ENCODE measurements at regions not wholly inside any gene's neighbourhood (a gene's known extent, or its start where the extent isn't known, plus 50 kb on each side); places are given as distances from the start of the nearest gene placed in this dataset.

GRCh38 chr6:88376768-88377387 is 210.7 kb upstream of the CNR1 start:
- H3K27me3 ChIP-seq (ENCODE audit: low read depth): no peaks in the 10 kb centered on the region
- H3K4me1 ChIP-seq: no peaks in the 10 kb centered on the region
- DNase-seq: no peak
- no peaks in the 10 kb centered on the region for H3K36me3 ChIP-seq
- no peak overlapping the region for H3K4me3 ChIP-seq
- H3K9me3 ChIP-seq (replicated peaks): no peaks in the 10 kb centered on the region
- TF ChIP-seq, protein P1, sequence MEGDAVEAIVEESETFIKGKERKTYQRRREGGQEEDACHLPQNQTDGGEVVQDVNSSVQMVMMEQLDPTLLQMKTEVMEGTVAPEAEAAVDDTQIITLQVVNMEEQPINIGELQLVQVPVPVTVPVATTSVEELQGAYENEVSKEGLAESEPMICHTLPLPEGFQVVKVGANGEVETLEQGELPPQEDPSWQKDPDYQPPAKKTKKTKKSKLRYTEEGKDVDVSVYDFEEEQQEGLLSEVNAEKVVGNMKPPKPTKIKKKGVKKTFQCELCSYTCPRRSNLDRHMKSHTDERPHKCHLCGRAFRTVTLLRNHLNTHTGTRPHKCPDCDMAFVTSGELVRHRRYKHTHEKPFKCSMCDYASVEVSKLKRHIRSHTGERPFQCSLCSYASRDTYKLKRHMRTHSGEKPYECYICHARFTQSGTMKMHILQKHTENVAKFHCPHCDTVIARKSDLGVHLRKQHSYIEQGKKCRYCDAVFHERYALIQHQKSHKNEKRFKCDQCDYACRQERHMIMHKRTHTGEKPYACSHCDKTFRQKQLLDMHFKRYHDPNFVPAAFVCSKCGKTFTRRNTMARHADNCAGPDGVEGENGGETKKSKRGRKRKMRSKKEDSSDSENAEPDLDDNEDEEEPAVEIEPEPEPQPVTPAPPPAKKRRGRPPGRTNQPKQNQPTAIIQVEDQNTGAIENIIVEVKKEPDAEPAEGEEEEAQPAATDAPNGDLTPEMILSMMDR (IDR thresholded peaks at IDR 0.05; ENCODE audit: borderline replicate concordance): no peak
- intact Hi-C loops (cut with micrococcal nuclease): no loop called here
- no peak overlapping the region for H3K27ac ChIP-seq (replicated peaks)

- Histone ChIP-seq H3K4me1 (no peaks in the 10 kb centered on the region), H3K9me3 (replicated peaks) (no peaks in the 10 kb centered on the region), H3K36me3 (no peaks in the 10 kb centered on the region), H3K27me3 (ENCODE audit: low read depth) (no peaks in the 10 kb centered on the region), H3K4me3 (no peak overlapping the region), H3K27ac (replicated peaks) (no peak overlapping the region)
- DNase-seq: no peak
- TF ChIP-seq, protein P1 (IDR thresholded peaks at IDR 0.05; ENCODE audit: borderline replicate concordance): no peak
- intact Hi-C loops (cut with micrococcal nuclease): no loop called here
Observed at GRCh38 chr6:88376197-88376596, 210.1 kb upstream of the CNR1 start.

DNA sequence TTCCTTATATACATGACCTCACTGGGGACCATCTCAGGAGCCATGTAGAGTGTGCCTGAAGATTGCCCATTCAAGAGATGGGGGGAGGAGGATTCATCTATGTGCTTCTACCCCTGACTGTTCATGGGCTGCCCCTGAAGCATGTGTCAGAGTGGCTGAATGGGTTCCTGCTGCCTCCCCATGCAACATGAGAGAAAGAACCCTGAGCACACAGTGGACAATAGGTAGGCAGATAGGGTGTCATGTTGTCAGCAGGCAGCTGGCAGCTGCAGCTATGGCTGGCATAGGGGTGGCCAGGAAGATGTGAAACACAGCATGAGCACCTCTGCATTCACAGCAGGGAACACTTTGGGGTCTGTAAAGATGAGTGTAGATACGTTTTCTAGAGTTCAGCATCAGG is 208.4 kb upstream of the CNR1 start:
- Histone ChIP-seq H3K27me3 (ENCODE audit: low read depth) (no peaks in the 10 kb centered on the region), H3K4me1 (no peaks in the 10 kb centered on the region), H3K36me3 (no peaks in the 10 kb centered on the region), H3K27ac (replicated peaks) (no peak overlapping the region), H3K9me3 (replicated peaks) (no peaks in the 10 kb centered on the region), H3K4me3 (no peak overlapping the region)
- intact Hi-C loops (cut with micrococcal nuclease): no loop called here
- DNase-seq: no peak
- TF ChIP-seq, protein P1 (IDR thresholded peaks at IDR 0.05; ENCODE audit: borderline replicate concordance): no peak

DNA sequence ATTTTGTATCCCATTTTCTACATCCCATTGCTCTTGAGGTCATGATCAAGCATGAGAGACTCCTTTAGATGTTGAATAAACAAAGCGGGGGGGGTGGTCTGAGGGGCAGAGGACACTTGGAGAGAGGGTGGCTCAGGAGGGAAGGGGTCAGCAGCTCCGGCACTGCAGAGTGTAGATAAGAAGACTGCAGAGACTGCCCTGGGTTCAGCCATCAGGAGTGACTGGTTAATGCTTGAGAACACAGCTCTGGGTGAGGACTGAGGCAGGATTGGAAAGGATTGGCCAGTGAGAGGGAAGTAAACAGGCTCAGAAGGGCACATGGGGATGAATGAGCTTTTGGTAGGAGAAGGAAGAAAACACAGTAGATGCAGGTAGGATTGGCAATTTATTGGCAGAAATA is 205.3 kb upstream of the CNR1 start:
- DNase-seq: no peak
- Histone ChIP-seq H3K9me3 (replicated peaks) (no peaks in the 10 kb centered on the region), H3K36me3 (no peaks in the 10 kb centered on the region), H3K4me3 (no peak overlapping the region), H3K27me3 (ENCODE audit: low read depth) (no peaks in the 10 kb centered on the region), H3K4me1 (no peaks in the 10 kb centered on the region), H3K27ac (replicated peaks) (no peak overlapping the region)
- TF ChIP-seq, protein P1 (IDR thresholded peaks at IDR 0.05; ENCODE audit: borderline replicate concordance): no peak
- intact Hi-C loops (cut with micrococcal nuclease): no loop called here

DNA sequence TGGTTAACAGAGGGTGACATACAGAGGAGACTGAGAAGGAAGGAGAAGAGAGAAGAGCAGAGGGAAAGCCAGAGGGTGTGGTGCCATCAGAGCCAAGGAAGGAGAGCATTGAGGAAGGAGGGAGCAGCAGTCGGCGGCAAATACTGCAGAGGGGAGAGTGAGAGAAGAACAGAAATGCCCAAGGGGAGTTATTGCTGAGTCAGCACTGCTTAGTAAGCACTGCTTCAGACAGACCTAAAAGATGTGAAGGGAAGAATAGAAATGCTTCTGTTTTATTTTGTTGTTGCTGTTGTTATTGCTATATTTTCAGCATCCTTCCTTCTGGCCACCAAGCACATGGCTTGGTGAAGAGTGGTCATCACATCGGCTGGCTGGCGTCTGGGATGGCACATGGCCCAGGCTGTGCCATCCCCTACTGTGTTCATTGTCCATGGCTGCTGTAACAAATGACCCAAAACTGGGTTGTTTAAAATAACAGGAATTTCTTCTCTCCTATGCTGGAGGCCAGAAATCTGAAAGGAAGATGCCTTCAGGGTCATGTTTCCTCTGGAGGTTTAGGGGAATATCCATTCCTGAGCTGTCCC is 204.1 kb upstream of the CNR1 start:
- Histone ChIP-seq H3K4me3 (no peak overlapping the region), H3K4me1 (no peaks in the 10 kb centered on the region), H3K9me3 (replicated peaks) (no peaks in the 10 kb centered on the region), H3K27ac (replicated peaks) (no peak overlapping the region), H3K27me3 (ENCODE audit: low read depth) (no peaks in the 10 kb centered on the region), H3K36me3 (no peaks in the 10 kb centered on the region)
- TF ChIP-seq, protein P1 (IDR thresholded peaks at IDR 0.05; ENCODE audit: borderline replicate concordance): no peak
- intact Hi-C loops (cut with micrococcal nuclease): no loop called here
- DNase-seq: no peak

Measured in left ventricle myocardium inferior (tissue), 1 donor.